LNCaP clone FGC (cell line): ENCODE measurements at regions not wholly inside any gene's neighbourhood (a gene's known extent, or its start where the extent isn't known, plus 50 kb on each side); places are given as distances from the start of the nearest gene placed in this dataset.

Experiments used
- DNase-seq: peaks from one replicate; pipeline ENCODE4 v3.0.0-alpha.2; 2011; ENCODE audit warnings: low read depth
- H3K4me3 ChIP-seq: 2 replicates; pipeline ENCODE4 v1.5.1; 2011; ENCODE audit warnings: mild to moderate bottlenecking, low read depth, low read length, control low read depth
- CTCF ChIP-seq: IDR thresholded peaks from 2 replicates; pipeline ENCODE4 v1.5.1; 2012; ENCODE audit warnings: mild to moderate bottlenecking; ENCODE audit not compliant: control insufficient read depth, insufficient read depth; ENCODE audit errors: extremely low read depth

- DNase-seq, result no peak
- no peak overlapping the region for H3K4me3 ChIP-seq
- TF ChIP-seq CTCF, result no peak
These were observed 84.7 kb upstream of the LRATD1 start for GRCh38 chr2:14547830-14548229.

- no peak for DNase-seq
- no peak for TF ChIP-seq CTCF
- H3K4me3 ChIP-seq, result no peak overlapping the region
These were observed 81.9 kb upstream of the LRATD1 start for GRCh38 chr2:14550658-14551057.

GRCh38 chr2:14551069-14551468 lies 81.4 kb upstream of the LRATD1 start:
- no peak overlapping the region for H3K4me3 ChIP-seq
- no peak for TF ChIP-seq CTCF

GRCh38 chr2:14552286-14552685 lies 80.2 kb upstream of the LRATD1 start:
- TF ChIP-seq CTCF, result no peak
- H3K4me3 ChIP-seq, result no peak overlapping the region
- no peak for DNase-seq

More at GRCh38 chr2:14551069-14551468, 81.4 kb upstream of the LRATD1 start:
- no peak for DNase-seq

- TF ChIP-seq CTCF, result no peak
- no peak overlapping the region for H3K4me3 ChIP-seq
- DNase-seq, result no peak
These were observed 79.7 kb upstream of the LRATD1 start for GRCh38 chr2:14552818-14553217.

GRCh38 chr2:14554849-14555545 lies 77.5 kb upstream of the LRATD1 start:
- no peak for TF ChIP-seq CTCF
- no peak overlapping the region for H3K4me3 ChIP-seq
- DNase-seq, result no peak

- no peak for DNase-seq
- TF ChIP-seq CTCF, result no peak
- no peak overlapping the region for H3K4me3 ChIP-seq
These were observed 75.4 kb upstream of the LRATD1 start for GRCh38 chr2:14557111-14557510.
